ENCODE measurements at regions not wholly inside any gene's neighbourhood (a gene's known extent, or its start where the extent isn't known, plus 50 kb on each side); places are given as distances from the start of the nearest gene placed in this dataset.

DNA sequence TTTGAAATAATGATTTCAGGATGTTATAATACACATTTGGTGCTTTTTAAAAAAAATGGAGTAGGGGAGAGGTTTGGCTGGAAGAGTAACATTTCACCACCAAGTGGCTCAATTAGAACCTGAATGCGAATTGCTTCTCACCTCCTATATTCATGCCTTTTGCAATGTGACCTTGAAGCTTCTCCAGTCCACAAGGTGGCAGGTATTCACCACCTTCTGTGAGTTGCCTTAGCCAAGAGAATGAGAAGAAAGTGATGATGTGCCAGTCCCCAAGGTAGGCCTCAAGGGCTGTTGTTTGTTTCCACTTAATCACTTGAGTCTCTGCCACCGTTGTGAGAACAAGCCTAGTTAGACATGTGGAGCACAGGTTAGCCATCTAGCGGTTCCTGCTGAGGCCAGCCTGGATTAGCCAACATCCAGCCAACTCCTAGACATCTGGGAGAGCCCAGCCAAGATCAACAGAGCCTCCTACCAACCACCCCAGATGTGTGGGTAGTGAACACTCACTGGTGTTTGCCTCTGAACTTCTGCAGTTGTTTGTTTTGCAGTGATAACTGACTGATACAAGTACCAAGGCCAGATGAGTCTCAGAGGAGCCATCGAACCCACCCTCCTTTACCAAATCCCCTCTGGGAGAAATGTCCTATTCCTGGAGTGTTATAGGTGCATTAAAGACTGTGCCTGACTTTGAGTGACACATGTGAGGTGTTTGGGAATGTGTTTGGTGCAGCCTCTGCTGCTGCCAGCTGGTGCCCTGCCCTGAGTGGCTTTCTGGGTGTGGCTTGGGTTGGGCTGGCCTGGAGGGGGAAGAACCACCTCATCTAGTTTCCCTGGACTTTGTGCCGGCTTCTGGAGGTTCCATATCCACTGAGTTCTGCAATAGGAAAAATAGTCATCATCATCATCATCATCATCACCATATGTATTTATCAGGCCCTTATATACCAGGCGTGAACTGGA is 132.5 kb upstream of the RFLNA start:
- peak; percentile 17 for DNase-seq (ENCODE audit: low spot score)

DNA sequence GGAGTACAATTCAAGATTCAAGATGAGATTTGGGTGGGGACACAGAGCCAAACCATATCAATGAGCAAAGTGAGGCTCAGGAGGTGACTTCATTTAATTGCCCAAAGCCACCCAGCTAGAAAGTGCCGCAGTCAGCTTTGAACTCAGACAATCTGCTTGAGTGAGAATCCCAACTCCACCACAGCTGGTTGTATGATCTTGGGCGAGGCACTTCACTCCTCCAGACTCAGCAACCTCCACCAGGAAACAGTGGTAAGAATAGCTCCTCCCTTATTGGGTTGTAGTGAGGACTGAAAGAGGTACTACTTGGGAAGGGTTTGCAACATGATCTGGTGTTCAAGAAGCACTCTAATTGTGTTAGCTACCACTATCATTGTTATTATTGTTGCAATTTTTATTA is 129.2 kb upstream of the RFLNA start:
- no peak for DNase-seq (ENCODE audit: low spot score)

DNA sequence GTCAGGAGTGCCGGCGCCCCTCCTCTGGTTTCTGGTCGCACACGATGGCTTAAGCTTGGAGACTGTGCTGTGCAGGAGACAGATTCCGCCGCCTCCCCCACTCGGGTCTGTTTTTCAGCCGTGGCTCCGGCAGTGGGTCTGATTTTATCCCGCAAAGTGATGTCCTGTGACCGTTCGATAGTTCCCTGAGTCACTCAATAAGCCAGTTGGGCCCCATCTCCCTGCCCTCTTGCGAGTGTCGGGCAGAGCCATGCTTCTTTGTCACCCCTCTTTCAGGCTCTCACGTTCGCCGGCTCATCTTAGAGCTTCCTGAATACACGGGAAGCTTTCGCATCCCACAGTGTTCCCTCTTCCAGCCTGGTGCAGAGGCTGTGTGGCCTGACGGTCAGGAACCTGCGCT is 127.8 kb upstream of the RFLNA start:
- DNase-seq (ENCODE audit: low spot score): no peak

DNA sequence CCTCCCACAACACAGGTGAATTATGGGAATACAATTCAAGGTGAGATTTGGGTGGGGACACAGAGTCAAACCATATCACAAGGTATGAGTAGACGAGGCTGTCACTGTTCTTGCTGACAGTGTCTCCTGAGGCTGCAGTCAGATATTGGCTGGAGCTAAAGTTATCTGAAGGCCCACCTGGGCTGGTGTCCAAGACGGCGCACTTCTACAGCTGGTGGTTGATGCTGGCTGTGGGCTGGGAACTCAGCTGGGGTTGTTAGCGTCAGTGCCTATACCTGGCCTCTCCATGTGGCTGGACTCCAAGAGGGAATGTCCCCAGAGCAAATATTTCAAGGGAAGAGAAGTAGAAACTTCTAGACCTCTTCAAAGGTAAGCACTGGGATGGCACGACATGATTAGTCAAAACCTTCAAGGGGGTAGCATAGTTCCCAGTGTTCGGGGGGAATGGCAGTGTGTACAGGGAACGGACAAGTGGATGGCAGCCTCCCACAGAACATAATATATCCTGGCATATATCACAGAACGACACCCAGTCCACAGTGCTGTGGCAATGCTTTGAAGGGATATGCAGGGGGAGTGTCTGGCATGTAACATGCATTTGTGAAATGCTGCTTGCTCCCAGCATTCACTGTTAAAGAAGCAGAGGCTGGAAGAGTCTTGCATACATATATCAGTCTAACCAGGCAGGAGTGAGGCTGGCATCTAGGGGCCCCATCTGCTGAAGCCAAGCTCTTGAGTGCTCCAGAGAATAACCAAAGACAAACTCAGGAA is 126.7 kb upstream of the RFLNA start:
- no peak for DNase-seq (ENCODE audit: low spot score)

DNA sequence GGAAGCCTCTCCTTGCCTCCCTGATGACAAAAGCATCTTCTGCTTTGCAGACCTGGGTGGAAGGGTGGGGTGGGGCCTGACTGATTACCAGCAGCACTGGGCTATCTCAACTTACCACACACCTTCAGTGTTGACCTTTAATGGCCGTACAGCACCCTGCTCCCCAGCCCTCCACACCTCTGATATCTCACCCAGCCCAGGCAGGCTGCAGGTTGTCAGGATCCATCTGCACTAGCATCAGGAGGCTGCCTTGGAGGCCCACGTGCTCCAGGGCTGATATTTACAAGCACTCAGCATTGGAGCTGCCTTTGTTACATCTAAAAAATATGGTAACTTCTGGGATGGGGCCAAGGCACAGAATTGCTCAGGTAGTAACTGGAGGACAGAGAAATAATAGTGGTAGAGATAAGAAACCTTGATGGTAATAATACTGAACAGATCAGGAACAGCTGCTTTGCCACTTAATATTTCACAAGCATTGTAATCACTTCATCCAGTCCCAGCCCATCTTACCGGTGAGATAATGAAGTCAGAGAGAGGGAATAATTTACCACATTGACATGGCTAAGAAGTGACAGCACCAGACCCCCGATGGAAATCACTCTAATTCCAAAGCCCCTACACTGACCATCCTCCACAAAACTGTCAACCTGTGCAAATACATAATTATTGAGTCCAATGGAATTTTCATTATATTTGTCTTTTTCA is 125.2 kb upstream of the RFLNA start:
- no peak for DNase-seq (ENCODE audit: low spot score)

DNA sequence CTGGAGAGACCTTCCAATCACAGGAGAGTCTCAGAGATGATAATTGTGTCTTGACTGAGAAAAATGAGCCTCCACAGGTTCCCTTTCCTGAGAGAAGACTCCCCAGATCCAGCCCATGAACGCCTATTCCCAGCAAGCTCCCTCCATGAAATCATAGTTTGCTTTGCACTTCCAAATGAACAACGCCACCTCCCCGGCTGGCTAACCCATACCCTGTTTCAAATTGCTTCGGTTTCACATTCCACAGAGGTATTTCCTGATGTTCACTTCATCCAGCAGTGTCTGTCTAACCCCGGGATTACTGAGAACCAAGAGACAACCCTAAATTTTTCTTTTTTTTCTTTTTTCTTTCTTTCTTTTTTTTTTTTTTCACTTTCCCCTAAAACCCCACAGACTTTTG is 124.1 kb upstream of the RFLNA start:
- DNase-seq (ENCODE audit: low spot score): no peak

DNA sequence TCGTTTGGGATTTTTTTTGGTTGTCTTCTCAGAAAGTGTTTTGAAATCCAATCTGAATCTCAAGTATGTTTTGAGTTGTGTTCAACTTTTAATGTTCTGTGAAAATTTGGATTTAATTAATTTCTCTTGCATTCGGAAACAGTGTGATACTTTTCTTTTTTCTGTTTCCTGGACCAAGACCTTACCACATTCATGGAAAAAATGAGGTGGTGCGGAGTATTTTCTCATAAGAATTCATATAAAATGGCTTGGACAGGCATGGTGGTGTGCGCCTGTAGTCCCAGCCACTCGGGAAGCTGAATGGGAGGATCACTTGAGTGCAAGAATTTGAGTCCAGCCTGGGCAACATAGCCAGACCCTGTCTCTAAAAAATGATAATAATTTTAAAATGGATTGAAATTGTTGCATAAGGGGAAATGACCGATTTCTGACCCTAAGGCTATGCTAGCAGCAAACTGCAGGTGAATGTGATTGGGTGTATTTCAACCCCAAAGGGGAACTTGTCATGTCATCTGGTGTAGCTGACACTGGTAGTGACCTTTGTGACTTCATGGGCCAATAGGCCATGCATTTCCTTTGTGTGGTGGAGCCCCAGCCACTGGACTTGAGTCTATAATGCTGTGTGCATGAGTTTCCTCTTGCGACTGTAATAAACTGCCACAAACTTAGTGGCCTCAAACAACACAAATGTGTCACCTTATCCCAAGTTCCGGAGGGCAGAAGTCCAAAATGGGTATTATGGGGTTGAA is 123.5 kb upstream of the RFLNA start:
- DNase-seq (ENCODE audit: low spot score): no peak

DNA sequence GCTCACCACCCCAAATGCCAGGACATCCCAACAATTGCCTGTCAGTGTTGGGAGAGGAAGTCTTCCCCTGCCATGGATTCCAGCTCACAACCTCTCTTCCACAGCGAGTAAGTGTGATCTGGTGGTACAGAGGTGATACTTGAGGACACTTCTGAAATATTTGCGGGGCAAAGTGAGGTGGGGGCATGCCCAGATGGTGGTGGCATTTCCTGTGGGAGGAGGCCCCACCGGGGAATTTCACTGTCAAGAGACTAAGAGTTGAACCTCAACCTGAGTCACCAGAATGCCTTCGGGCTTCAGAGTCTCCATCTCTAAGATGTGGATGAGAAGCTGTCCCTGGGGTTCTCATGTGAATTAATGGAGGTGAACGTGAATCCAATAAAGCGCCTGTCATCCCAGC is 122.3 kb upstream of the RFLNA start:
- DNase-seq (ENCODE audit: low spot score): no peak

DNA sequence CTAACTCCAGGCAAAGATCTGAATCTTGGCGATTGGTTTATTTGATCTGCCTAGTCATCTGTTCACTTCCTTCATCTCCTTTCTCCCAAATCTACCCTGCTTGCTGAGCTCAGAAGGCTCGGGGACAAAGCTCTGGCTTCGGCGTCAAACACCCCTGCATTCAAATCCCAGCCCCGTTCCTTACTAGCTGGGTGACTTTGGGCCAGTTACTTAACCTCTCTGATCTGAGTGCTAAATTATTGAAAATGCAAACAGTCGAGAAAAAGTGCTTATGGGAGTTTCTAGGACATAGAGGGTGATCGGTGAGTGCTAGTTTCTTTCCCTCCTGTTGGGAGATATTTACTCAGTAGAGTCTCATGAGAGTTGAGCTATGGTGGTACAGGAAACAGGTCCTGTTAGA is 121.2 kb upstream of the RFLNA start:
- no peak for DNase-seq (ENCODE audit: low spot score)

DNA sequence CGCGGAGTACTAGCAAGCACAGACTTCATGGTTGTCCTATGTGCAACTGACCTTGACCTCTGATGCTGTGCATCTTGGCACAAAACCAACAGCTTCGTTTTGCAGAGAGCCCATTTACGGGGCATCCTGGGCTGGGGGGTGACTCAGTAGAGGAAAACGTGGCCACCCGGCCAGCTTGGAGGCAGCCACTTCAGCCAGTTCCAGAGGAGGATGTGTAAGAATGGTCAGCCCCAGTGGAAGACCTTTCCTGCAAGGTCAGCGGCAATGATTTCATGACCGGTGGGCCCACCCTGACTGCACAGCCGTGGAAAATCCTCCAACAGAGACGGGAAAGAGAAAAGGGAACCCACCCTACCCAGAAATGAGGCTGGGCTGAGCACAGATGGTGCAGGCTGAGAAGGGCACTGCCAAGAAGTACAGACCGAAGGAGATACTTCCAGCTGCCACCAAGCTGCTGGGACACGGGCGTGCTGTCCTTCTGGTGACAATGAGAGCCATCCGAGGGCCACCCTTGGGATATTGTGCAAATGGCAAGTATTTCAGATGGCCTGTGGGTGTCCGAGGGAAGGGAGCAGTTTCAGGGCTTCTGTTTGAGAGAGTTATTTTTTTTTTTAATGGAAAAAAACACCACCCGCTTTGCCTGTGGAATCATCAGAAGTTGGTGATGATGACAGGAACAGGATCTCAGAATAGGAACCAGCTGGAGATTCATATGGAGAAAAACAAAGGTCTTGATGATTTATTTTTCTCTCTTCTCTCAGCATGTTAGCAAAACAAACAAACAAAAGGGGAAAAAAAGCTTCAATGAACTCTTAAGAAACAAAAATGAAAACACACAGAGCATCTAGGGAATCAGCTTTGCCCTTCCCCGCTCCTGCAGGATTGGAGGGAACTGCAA is 120.2 kb upstream of the RFLNA start:
- DNase-seq (ENCODE audit: low spot score): no peak

DNA sequence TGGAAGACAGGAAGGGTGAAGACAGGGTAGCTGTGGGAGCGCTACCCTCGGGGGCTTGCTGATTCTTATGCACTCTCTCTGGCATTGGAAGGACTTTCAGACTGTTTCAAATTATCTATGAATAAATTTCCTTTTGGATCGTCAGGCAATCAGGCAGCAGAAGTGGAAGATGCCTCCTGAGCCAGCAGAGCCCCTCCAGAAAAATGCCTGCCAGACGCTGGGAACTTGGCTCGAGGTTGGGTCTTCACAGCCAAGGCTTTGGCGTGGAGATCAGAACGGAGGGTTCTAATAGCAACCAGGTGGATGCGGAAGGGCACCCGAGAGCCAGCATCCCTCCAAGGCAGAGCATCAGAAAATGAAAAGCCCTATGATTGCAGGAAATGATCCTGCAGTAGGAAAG is 119.2 kb upstream of the RFLNA start:
- no peak for DNase-seq (ENCODE audit: low spot score)

DNA sequence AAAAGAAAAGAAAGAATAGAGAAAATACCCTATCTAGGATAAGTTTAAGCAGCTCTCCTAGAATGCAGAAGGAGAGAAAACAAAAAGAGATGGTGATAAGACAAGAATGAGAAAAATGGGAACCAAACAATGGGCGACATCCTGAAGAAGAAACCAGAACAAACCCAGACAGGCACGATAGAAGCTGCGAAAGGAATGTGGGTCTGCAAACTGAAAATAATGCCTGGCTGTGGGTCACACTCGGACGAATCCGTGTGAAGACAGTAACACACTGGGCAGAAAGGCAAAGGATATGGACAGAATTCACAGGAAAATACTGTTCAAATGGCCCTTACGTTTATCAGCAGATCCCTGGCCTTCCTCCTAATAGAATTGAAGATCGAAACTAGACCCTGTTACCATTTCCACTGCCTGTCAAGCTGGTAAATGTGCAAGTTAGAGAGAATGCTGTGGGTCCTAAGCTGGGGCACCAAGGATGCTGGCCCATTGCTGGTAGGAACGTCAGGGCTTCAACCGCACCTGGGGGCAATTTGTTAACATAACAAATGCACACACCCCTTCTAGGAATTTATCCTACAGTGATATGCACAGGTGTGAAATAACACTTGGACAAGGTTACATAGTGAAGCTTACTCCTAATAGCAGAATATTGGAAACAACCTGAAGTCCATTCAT is 117.5 kb upstream of the RFLNA start:
- DNase-seq (ENCODE audit: low spot score): no peak

DNA sequence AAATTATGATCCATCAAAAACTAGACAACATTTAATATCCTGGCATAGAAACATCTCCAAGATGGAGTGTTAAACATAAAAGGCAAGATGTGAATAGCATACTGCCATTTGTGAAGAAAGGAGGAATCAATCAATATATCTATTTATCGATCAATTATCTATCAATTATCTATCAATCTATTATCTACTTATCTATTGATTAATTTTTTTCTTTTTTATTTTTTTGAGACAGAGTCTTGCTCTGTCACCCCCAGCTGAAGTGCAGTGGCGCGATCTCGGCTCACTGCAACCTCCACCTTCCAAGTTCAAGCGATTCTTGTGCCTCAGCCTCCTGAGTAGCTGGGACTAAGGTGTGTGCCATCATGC is 117.0 kb upstream of the RFLNA start:
- DNase-seq (ENCODE audit: low spot score): no peak

DNA sequence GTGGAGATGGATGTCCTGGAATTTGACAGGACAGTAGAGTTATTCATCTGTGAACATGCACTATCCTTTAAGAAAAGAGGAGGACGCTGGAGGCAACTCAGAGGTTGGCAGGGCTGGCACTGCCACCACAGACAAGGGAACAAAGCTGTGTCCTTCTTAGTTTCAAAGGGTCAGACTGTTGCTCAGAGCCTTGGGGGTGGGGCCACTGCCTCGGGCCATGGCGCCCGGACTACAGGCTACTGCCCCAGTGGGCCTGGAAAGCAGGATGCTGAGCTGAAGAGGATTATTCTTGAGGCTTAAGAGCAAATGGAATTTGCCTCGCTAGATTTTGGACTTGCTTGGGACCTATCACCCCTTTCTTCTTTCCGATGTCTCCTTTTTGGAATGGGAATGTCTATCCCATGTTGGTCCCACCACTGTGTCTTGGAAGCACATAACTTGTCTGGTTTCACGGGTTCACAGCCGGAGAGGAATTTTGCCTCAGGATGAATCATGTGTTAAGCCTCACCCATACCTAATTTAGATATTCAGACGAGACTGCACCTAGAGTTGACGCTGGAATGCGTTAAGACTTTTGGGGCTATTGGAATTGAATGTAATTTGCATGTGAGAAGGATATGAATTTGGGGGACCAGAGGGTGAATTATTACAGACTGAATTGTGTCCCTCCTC is 114.8 kb upstream of the RFLNA start:
- no peak for DNase-seq (ENCODE audit: low spot score)

DNA sequence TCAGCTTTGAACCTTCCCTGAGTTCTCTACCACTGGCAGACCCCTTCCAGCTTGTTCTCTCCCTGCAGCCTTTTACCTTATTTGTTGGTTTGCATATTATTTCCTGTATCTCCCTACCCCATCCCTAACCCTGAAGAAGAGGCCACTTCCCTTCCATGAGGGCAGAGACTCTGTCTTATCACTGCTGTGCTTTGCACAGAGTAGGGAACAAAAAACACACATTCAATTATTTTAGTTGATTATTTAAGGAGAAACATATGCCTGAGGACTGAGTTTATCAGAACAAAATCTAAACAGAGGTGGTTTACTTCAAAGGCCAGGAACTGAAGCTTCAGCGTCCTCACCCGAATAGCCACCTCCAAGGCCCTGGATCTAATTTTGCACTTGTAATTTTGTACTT is 111.7 kb upstream of the RFLNA start:
- DNase-seq (ENCODE audit: low spot score): no peak

DNA sequence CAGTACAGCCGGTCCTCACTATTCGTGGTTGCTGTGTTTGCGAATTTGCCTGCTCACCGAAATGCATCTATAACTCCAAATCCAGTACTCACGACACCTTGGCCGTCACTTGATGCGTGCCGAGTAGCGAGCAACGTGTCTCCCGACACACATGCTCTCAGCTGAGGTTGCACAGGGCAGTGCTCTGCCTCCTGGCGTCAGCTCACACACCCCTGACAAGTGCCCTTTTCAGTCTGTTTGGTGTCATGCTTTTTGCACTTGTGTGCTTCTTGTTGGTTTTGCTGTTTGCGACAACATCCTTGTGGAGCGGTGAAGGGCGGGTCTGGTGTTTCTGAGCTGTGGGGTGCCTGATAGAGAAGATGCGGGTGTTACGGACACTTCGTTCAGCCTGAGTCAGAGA is 110.4 kb upstream of the RFLNA start:
- DNase-seq (ENCODE audit: low spot score): no peak

DNA sequence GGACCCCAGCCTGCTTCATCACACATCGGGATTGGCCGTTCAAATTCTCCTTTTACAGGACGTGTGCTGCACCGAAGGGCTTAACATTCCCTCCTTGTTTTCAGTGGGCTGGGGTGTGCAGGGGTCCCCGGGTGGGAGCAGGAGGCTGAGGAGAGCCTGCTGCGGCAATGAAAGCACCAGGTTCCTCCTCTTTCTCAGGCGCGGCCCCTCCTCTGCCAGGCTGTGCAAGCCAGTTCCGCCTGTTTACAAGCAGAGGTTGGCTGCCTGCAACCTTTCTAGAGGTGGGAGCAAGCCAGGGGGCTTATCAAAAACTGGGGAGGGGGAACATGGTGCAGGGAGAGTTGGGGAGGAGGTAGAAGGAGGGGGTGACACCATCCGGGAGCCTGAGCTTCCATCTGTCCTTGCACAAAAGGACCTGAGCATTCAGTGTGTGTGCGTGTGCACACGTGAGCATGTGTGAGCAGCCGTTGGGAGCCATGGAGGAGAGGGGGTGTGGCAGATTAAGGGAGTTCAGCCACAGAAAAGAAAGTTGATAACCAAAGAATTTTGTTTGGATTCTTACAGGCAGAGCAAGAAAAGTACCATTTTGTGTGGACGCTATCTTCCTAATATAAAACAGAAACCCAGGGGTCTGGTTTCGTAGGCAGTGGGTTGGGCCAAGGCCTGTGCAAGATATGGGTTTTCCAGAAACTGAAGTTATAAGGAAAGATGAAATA is 108.8 kb upstream of the RFLNA start:
- no peak for DNase-seq (ENCODE audit: low spot score)

DNA sequence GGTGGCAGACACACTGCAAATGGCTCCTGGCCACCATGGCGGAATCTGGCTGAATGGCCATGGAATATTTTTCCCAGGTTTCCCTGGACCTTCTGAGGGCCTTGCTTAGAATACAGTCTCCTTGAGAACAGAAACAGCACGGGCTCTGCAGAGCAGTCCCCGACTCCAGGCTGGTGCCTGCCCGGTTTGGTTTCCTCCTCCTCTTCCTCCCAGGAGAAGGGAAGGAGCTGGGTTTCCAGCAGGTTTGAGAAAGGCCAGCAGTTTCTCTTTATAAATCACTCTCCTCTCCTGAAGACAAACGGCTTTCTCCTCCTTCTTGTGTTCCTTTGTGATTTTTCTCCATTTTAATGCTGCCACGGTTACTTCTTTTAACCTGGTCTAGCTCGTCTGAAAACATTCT is 106.8 kb upstream of the RFLNA start:
- no peak for DNase-seq (ENCODE audit: low spot score)
